ENCODE measurements at regions not wholly inside any gene's neighbourhood (a gene's known extent, or its start where the extent isn't known, plus 50 kb on each side); places are given as distances from the start of the nearest gene placed in this dataset.

DNA sequence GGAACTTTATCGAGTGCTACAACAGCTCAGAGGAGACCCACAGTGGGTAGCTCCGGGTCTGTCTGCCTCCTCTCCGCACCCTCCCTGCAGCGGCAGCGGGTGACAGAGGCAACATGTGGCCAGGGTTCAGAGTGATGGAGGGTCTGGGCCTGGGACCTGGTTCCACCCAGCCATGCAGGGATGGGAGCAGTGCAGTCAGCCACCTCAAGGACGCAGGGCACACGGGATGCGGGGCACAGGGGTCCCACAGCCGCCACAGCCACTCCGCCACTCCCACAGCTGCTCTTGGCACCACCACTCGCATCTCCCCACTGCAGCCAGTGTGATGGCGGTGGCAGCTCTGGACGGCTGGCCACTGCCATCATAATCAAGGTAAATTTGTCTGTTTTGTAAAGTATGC is 892.9 kb downstream of the OLFM4 start:
- Histone ChIP-seq H3K9me3 (replicated peaks; ENCODE audit: control insufficient read depth, insufficient read depth, low read length) (peaks cover 2% of the 10 kb centered on the region), H3K4me3 (replicated peaks in 1 of 3; ENCODE audit: insufficient read depth in 1 of 3, low read depth in 1 of 3, low read length in 3 of 3) (no peak overlapping the region), H3K79me2 (ENCODE audit: control insufficient read depth, insufficient read depth, low read length) (no peaks in the 10 kb centered on the region), H4K20me1 (replicated peaks; ENCODE audit: control insufficient read depth, extremely low read depth, insufficient read depth, low read length) (no peaks in the 10 kb centered on the region), H3K4me2 (ENCODE audit: insufficient read depth, low read length) (no peak overlapping the region), H3K4me1 (ENCODE audit: control insufficient read depth, extremely low read depth, insufficient read depth, low read length) (no peaks in the 10 kb centered on the region), H3K36me3 (ENCODE audit: control insufficient read depth in 2 of 2, extremely low read depth in 1 of 2, insufficient read depth in 2 of 2, low read length in 2 of 2) (no peaks in the 10 kb centered on the region), H3K9ac (replicated peaks; ENCODE audit: extremely low read depth, insufficient read depth, low read length) (no peak overlapping the region), H3K27ac (ENCODE audit: insufficient read depth, low read depth, low read length) (no peak overlapping the region), H2AFZ (ENCODE audit: low read depth, low read length) (no peak overlapping the region), H3K9me1 (replicated peaks; ENCODE audit: control insufficient read depth, extremely low read depth, insufficient read depth, low read length) (no peaks in the 10 kb centered on the region), H3K27me3 (ENCODE audit: control insufficient read depth in 2 of 2, insufficient read depth in 2 of 2, low read length in 2 of 2) (no peaks in the 10 kb centered on the region)
- dilution Hi-C loops (cut with MboI; ENCODE audit: extremely low pct_ligation_motif_present, low sequenced_read_pairs), result no loop called here
- TF ChIP-seq JUN (IDR thresholded peaks at IDR 0.05; ENCODE audit: borderline replicate concordance, insufficient read depth, insufficient read length, low read depth), result no peak
- no peak for TF ChIP-seq GATA2 (IDR thresholded peaks at IDR 0.05; ENCODE audit: insufficient read depth, insufficient read length, low read depth, low read length)
- no peak for TF ChIP-seq EZH2 (IDR thresholded peaks at IDR 0.05; ENCODE audit: borderline replicate concordance, low read depth, low read length, severe bottlenecking)
- TF ChIP-seq, protein P1, sequence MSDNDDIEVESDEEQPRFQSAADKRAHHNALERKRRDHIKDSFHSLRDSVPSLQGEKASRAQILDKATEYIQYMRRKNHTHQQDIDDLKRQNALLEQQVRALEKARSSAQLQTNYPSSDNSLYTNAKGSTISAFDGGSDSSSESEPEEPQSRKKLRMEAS (IDR thresholded peaks at IDR 0.05; ENCODE audit: insufficient read depth, insufficient read length), result no peak
- TF ChIP-seq, protein P2, sequence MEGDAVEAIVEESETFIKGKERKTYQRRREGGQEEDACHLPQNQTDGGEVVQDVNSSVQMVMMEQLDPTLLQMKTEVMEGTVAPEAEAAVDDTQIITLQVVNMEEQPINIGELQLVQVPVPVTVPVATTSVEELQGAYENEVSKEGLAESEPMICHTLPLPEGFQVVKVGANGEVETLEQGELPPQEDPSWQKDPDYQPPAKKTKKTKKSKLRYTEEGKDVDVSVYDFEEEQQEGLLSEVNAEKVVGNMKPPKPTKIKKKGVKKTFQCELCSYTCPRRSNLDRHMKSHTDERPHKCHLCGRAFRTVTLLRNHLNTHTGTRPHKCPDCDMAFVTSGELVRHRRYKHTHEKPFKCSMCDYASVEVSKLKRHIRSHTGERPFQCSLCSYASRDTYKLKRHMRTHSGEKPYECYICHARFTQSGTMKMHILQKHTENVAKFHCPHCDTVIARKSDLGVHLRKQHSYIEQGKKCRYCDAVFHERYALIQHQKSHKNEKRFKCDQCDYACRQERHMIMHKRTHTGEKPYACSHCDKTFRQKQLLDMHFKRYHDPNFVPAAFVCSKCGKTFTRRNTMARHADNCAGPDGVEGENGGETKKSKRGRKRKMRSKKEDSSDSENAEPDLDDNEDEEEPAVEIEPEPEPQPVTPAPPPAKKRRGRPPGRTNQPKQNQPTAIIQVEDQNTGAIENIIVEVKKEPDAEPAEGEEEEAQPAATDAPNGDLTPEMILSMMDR (IDR thresholded peaks at IDR 0.05; ENCODE audit: extremely low read depth in 1 of 2, insufficient read depth in 1 of 2, low read depth in 1 of 2, low read length in 2 of 2), result no peak
- no peak for TF ChIP-seq POLR2A (IDR thresholded peaks at IDR 0.05; ENCODE audit: low read depth, low read length)
- no peak for TF ChIP-seq MYC (IDR thresholded peaks at IDR 0.05; ENCODE audit: low read depth, low read length)
- no peak for TF ChIP-seq FOS (IDR thresholded peaks at IDR 0.05; ENCODE audit: borderline replicate concordance, insufficient read depth, low read length)
- TF ChIP-seq POLR2AphosphoS5 (IDR thresholded peaks at IDR 0.05; ENCODE audit: insufficient read depth, low read depth, low read length), result no peak
- POLR2A ChIA-PET, result no interaction called here
- intact Hi-C loops (cut with micrococcal nuclease), result no loop called here
- CTCF ChIA-PET, result no interaction called here
- BruUV-seq (replicated peaks), result no TSS peak
- no peak for FAIRE-seq
- DNase-seq (ENCODE audit: low read depth, low spot score), result no peak
